ENCODE measurements at regions not wholly inside any gene's neighbourhood (a gene's known extent, or its start where the extent isn't known, plus 50 kb on each side); places are given as distances from the start of the nearest gene placed in this dataset.
A peak's percentile ranks its signal among the peaks of the same experiment; 100 is the strongest.

DNA sequence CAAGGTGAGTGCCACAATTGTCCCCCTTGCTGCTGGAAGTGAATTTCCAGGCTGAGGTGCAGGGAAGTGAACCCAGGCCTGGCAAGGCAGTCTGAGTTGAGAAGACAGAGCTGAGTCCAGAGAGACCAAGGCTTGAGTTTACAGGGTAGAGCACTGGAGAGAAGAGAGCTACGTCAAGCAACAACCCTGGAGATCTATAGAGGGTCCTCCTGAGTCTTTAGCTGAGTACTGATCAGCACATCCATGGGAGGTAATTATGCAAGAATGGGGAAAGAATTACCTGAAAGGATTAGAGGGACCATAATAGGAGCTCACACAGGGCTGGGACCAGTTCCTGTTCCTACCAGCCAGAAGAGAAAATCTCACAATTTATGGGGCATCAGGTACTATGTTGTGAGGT, 190.7 kb downstream of the NEDD1 start:
- no peak for DNase-seq

DNA sequence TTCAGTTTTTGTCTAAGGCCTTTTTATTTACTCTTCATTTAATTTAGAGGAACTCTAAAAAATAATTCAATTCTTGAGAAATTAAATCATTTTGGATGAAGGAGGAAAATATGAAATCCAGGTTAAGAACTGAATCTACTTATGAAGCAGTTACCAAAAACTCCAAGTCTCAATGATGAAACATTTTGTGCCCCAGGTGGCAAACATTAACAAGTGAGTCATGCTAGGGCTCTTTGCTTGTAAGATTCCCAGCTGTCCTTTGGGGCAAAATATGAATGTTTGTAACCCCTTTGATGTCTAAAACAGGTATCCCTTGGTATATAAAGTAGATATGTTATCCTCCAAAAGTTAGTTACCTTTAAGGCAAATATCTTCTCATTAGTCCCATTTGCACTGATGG, 202.4 kb downstream of the NEDD1 start:
- no peak for DNase-seq

- DNase-seq = peak; percentile 21
Measured at GRCh38 chr12:97112136-97112535, 205.1 kb downstream of the NEDD1 start.

DNA sequence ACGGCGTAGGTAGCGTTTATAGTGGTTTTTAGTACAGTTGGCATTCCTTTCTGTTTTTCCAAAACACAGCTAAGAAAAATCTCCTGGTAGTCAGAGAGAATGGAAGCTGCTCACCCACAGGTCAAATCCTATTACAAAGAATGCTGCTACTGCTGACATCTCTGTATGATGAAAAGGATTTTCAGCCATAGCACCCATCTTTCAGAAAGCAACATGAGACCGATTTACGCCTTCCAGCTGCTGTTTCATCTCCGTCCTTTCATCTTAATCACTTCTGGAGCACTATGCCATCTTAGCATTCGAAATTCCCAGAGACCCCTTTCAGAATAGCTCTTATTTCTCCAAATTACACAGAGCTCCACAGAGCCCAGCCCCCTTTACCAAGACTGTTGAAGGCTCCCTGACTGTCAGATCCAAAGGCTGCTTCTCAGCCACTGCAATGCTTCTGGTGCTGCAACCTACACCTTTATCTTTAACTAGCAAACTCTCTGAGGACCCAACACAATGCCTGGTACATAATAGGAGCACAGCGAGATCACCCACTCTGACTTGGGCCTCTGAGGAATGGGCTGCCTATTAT, 211.8 kb downstream of the NEDD1 start:
- DNase-seq = peak; percentile 52

DNA sequence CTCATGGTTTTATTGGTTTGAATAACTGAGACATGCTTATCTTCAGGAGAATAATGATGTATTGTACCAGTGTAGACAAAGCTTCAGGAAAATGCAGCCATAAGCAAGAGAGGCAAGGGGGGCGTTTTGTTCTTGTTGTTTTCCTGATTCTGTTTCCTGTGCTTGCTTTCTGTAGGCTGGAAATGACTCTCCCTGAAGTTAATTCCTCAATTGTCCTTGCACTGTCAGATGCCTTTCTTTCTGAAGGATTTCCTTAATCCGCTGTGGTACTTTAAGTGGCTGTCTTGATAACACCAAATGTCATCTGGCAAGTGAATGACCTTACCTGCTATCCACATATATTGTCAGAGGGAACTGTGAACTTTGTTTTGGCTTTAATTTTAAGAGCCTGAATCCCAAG, 220.0 kb downstream of the NEDD1 start:
- DNase-seq = no peak

DNA sequence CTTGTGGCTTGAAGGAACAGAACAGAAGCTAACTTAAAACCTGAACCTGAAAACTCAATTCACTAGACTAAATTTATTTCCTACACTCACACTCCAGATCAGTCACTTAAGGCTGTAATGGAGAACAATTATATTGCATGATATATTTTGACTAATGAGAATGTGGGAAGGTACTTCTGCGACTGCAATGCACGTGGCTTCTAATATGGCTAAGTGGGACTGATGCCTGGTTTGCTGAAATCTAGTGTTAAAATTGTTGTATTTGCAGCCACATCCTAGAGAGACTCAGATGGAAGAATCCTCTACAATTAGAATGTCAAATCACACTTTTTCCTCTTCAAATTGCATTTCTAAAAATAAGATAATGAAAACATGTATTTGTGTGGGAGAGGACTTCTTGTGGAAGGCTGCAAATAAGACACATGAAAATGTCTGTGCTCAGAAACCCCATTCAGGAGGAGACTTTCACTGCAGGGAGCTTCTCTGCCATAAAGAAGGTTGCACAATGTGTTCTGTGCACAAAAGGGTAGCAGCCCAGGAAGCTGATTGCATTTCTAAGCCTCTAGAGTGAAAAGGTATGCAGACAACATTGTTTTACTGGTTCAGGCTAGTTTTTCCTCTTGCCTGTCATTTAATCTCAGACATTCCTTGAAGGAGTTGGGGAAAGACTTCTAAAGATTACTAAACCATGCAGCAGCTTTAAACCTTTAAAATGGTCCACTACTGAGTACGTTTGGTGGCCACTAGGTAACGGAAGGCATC, 224.3 kb downstream of the NEDD1 start:
- DNase-seq = no peak

GRCh38 chr12:97132270-97132669, 225.2 kb downstream of the NEDD1 start:
- DNase-seq = no peak

DNA sequence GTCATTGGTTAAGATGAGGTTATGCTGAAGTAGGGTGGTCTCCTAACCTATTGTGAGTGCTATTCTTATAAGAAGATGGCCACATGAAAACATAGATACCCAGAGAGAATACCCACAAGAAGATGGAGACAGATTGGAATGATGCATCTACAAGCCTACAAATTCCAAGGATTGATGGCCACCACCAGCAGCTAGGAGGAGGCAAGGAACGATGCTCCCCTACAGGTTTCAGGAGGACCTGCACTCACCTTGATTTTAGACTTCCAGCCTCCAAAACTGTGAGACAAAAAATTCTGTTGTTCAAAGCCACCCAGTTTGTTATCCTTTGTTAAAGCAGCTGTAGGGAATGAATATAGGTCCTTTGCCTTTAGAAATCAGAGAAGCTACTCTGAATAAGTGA, 227.4 kb downstream of the NEDD1 start:
- DNase-seq = no peak

- no peak for DNase-seq
Measured at GRCh38 chr12:97140355-97140754, 233.3 kb downstream of the NEDD1 start.

GRCh38 chr12:97142737-97143410, 235.8 kb downstream of the NEDD1 start:
- DNase-seq = peak; percentile 56

GRCh38 chr12:97148941-97149559, 242.0 kb downstream of the NEDD1 start:
- DNase-seq = no peak

- DNase-seq = no peak
Measured at GRCh38 chr12:97151481-97151880, 244.4 kb downstream of the NEDD1 start.

DNA sequence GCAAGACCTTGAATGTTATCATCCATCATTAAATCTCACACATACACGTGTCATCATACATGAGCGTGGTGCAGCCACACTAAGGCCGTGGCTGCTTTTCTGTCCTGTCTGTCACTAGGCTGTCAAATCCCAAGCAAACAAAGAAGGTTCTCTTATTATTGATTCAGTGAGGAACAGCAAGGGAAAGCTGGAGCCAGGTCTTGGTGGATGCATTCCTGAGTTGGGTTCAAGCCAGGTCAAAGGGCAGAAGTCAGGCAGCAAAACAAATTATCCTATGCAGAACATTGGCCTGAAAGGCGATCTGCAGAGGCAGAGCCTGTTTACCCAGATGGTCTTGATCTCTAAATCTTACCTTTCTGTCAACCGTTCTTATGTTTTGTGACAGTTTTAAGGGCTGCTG, 252.3 kb downstream of the NEDD1 start:
- DNase-seq = no peak

GRCh38 chr12:97160277-97160676, 253.2 kb downstream of the NEDD1 start:
- DNase-seq = no peak

GRCh38 chr12:97162173-97162572, 255.1 kb downstream of the NEDD1 start:
- no peak for DNase-seq

DNA sequence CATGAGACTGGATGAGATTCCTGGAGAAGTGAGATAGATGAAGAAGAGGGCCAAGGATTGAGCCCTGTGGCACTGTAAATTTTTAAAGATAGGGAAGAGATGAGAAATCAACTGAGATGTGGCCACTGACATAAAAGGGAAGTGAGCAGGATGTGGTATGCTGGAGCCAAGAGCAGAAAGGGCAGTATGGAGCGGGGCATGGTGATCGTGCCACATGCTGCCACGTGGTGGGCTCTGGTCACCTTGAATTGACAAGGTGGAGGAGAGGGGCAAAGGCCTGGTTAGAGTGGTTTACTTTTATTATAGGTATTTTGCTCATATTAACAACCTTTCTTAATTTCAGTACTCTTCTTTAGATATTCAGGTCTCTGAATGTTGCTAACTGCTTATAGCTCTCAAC, 257.9 kb downstream of the NEDD1 start:
- DNase-seq = no peak

GRCh38 chr12:97167598-97167997, 260.5 kb downstream of the NEDD1 start:
- DNase-seq = no peak

DNA sequence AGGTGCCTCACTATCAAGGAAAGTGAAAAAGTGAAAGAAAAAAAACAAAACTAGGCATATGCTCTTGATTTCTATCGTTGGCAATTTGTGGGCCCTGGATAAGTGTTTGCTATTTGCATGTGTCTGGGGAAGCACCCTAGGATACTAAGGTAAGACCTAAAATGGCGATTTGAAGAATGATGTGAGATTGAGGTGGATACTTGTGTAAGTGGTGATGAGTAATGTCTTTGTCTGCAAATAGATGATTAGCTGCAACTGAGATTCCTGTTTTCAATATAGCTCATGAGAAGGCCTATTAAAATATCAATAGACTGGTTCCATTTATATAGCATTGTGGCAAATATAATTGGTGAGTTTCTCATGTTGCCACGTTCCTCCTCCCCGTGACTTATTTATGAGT, 261.7 kb downstream of the NEDD1 start:
- no peak for DNase-seq

DNA sequence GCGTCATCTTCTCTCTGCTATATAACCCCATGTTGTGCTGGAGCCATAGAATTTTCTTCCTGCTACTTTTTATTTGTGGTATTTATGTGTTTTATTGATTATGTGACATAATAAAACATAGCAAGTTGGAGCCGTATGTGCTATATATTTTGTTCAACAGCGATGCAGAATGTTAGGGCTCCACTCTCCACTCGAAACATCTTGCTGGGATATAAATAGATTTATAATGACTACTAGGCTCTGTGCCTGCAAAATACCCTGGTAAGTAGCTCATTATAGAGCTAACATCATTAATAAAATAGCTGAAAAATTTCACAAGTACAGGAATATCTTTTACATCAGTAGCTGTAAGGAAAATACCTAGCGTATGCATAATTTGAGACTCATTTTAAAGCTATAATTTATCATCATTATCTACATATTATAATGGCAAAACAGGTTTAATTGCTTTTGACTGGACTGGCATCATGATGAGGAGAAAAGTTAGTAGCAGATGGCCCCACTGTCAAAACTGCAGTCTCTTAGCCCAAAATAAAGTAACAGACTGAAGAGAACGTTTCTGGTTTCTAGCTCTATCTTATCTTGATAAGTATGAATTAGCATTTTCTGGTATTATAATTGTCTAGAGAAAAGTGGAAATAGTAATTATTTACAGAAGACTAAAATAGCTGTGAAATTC, 263.0 kb downstream of the NEDD1 start:
- DNase-seq = peak; percentile 47

DNA sequence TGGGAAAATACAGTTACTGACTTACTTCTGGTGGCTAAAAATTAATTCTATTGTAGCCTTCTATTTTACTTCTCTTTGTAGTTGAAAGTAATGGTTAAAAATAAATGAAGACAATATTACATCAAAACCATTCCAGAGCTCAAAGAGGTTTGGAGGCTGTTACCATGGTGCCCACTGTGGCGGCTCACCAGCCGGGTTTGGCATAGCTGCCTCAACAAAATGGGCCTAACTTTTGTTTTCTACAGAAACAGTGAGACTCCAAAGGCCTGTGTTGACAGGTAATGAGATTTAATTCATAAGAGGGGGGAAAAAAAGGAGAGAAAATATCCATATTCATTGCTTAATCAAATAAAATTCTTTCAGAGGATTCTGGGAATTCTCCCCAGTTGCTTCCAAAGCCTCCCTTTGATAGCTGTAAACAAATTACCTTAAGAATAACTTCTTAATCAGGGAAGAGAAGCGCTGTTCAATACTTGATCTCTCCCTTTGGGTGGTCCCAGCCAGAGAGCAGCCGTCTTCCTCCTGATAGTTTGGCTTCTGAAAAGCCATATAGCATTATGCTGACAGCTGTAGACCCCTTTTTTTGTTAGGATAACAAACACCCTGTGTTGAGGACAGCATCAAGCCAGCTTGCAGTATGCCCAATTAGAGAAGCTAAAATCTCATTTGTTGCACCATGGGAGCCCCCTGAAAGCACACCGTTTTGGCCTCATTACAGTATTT, 266.8 kb downstream of the NEDD1 start:
- no peak for DNase-seq

- DNase-seq = no peak
Measured at GRCh38 chr12:97177481-97177880, 270.4 kb downstream of the NEDD1 start.

DNA sequence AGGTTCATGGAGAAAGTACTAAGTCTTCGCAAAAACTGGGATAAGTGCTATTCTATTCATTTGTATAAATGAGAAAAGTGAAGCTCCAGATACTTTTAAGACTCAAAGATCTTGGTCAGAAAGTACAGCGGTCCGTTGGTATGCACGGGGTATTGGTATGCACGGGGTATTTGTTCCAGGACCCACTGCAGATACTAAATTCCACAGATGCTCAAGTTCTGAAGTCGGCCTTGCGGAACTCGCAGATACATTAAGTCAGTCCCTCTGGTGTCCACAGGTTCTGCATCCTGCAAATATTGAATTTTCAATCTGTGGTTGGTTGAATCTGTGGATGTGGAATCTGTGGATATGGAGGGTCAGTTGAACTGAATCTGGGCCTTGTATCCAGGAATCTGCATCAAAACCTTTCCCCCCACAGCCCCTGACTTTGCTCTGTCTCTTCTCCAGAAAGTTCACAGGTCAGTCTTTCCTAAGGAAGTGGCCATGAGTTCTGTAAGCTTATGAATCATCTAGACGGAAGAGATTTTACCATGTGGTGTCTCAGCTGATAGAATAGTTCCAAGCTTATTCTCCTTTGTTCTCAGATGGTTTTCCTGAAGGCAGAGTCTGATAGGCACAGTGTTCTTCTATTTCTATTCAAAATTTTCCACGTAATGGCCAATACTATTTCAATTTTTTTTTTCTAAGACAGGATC, 274.7 kb downstream of the NEDD1 start:
- DNase-seq = no peak

All from NCI-H2227 treated with DMSO at 0.1 percent for 48 hours (cell line).